ENCODE measurements at regions not wholly inside any gene's neighbourhood (a gene's known extent, or its start where the extent isn't known, plus 50 kb on each side); places are given as distances from the start of the nearest gene placed in this dataset.

GRCh38 chr3:111269777-111270176, 198.2 kb downstream of the NECTIN3 start:
- H2AFZ ChIP-seq = no peak overlapping the region
- H3K36me3 Mint-ChIP-seq (ENCODE audit: low read depth) = no peaks in the 10 kb centered on the region
- DNase-seq (ENCODE audit: low spot score) = no peak
- no peak overlapping the region for H3K4me2 ChIP-seq
- H3K9me2 ChIP-seq (ENCODE audit: insufficient read depth) = peaks cover 8% of the 10 kb centered on the region
- H4K20me1 ChIP-seq (replicated peaks; ENCODE audit: insufficient read depth) = no peaks in the 10 kb centered on the region
- no peak overlapping the region for H3K27ac ChIP-seq (ENCODE audit: low read depth)
- ATAC-seq = no peak
- H3K9me3 Mint-ChIP-seq = no peaks in the 10 kb centered on the region; the same call in 2 of the 3 replicates
- H3K4me3 Mint-ChIP-seq = no peak overlapping the region
- peaks cover 2% of the 10 kb centered on the region for H3K27me3 Mint-ChIP-seq (ENCODE audit: insufficient read depth, low read depth, poor library complexity)
- H3K79me2 ChIP-seq (replicated peaks; ENCODE audit: insufficient read depth) = no peaks in the 10 kb centered on the region
- no peaks in the 10 kb centered on the region for H3K4me1 ChIP-seq (ENCODE audit: insufficient read depth)
- H3K4me3 ChIP-seq = no peak overlapping the region
- H3F3A ChIP-seq (replicated peaks; ENCODE audit: low read depth) = no peaks in the 10 kb centered on the region
- H3K27me3 ChIP-seq (ENCODE audit: insufficient read depth) = no peaks in the 10 kb centered on the region
- TF ChIP-seq ZNF114 (CRISPR knock-in tag; IDR thresholded peaks at IDR 0.05) (no peak), JUNB (IDR thresholded peaks at IDR 0.05; ENCODE audit: unreplicated experiment) (no peak), EZH2phosphoT487 (IDR thresholded peaks at IDR 0.05; ENCODE audit: unreplicated experiment) (no peak), ETS1 (IDR thresholded peaks at IDR 0.05) (no peak), NANOG (IDR thresholded peaks at IDR 0.05; ENCODE audit: borderline replicate concordance) (no peak), POLR2AphosphoS5 (IDR thresholded peaks at IDR 0.05; ENCODE audit: low read depth) (no peak), REST (IDR thresholded peaks at IDR 0.05; ENCODE audit: unreplicated experiment) (no peak), EZH2 (IDR thresholded peaks at IDR 0.05; ENCODE audit: low read depth, unreplicated experiment) (no peak), CREB1 (CRISPR knock-in tag; IDR thresholded peaks at IDR 0.05; ENCODE audit: low read depth) (no peak), ZNF462 (CRISPR knock-in tag; IDR thresholded peaks at IDR 0.05) (no peak), STAT1 (IDR thresholded peaks at IDR 0.05; ENCODE audit: unreplicated experiment) (no peak)
- TF ChIP-seq, protein P1, sequence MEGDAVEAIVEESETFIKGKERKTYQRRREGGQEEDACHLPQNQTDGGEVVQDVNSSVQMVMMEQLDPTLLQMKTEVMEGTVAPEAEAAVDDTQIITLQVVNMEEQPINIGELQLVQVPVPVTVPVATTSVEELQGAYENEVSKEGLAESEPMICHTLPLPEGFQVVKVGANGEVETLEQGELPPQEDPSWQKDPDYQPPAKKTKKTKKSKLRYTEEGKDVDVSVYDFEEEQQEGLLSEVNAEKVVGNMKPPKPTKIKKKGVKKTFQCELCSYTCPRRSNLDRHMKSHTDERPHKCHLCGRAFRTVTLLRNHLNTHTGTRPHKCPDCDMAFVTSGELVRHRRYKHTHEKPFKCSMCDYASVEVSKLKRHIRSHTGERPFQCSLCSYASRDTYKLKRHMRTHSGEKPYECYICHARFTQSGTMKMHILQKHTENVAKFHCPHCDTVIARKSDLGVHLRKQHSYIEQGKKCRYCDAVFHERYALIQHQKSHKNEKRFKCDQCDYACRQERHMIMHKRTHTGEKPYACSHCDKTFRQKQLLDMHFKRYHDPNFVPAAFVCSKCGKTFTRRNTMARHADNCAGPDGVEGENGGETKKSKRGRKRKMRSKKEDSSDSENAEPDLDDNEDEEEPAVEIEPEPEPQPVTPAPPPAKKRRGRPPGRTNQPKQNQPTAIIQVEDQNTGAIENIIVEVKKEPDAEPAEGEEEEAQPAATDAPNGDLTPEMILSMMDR (conservative IDR thresholded peaks at IDR 0.05; ENCODE audit: low read depth in 2 of 2) = no peak
- no peaks in the 10 kb centered on the region for H3K4me1 Mint-ChIP-seq
- H3K36me3 ChIP-seq (ENCODE audit: insufficient read depth) = no peaks in the 10 kb centered on the region
- no peak overlapping the region for H3K27ac Mint-ChIP-seq
